ENCODE measurements at regions not wholly inside any gene's neighbourhood (a gene's known extent, or its start where the extent isn't known, plus 50 kb on each side); places are given as distances from the start of the nearest gene placed in this dataset.
A peak's percentile ranks its signal among the peaks of the same experiment; 100 is the strongest.
"Not testable (repeated sequence)": the region's sequence is repeated elsewhere in the genome, so short reads cannot be mapped to it uniquely, and the experiment has no call there.

- H3K9me2 ChIP-seq (ENCODE audit: insufficient read depth); DNase-seq; H3K27me3 ChIP-seq (replicated peaks; ENCODE audit: insufficient read depth); H3K27ac ChIP-seq; H3K4me2 ChIP-seq (ENCODE audit: unreplicated experiment); H4K20me1 ChIP-seq (ENCODE audit: insufficient read depth); H3K36me3 ChIP-seq (ENCODE audit: low read depth); H3K79me2 ChIP-seq (ENCODE audit: insufficient read depth); H3K4me3 ChIP-seq; H2AFZ ChIP-seq; in situ Hi-C loops (cut with MboI); H3K9ac ChIP-seq; H3K9me3 ChIP-seq (ENCODE audit: low read depth): not testable (repeated sequence)
- H3F3A ChIP-seq (ENCODE audit: insufficient read depth) = peaks cover 22% of the 10 kb centered on the region; the same call in 1 of the 2 replicates
- H3K4me1 ChIP-seq (ENCODE audit: insufficient read depth) = peaks cover 29% of the 10 kb centered on the region
- 94 to 96% methylated on average over 5 of the region's 5 CpGs for WGBS, 2 experiments (ENCODE audit: low coverage in 1 of 2, low lambda C conversion rate in 2 of 2, missing lambda C conversion rate in 2 of 2)
Measured at GRCh38 chr20:53863039-53863438, 207.4 kb downstream of the BCAS1 start.

- H3K4me3 ChIP-seq; H3K9me2 ChIP-seq (ENCODE audit: insufficient read depth); H3K9ac ChIP-seq; H4K20me1 ChIP-seq (ENCODE audit: insufficient read depth); H3K27me3 ChIP-seq (replicated peaks; ENCODE audit: insufficient read depth); H3K79me2 ChIP-seq (ENCODE audit: insufficient read depth); DNase-seq; H3K4me2 ChIP-seq (ENCODE audit: unreplicated experiment); H3K9me3 ChIP-seq (ENCODE audit: low read depth); H3K36me3 ChIP-seq (ENCODE audit: low read depth); in situ Hi-C loops (cut with MboI); H2AFZ ChIP-seq; H3K27ac ChIP-seq: not testable (repeated sequence)
- peaks cover 22% of the 10 kb centered on the region; the same call in 1 of the 2 replicates for H3F3A ChIP-seq (ENCODE audit: insufficient read depth)
- H3K4me1 ChIP-seq (ENCODE audit: insufficient read depth) = peaks cover 29% of the 10 kb centered on the region
- WGBS, 2 experiments (ENCODE audit: low coverage in 1 of 2, low lambda C conversion rate in 2 of 2, missing lambda C conversion rate in 2 of 2) = 94 to 100% methylated on average over 4 of the region's 4 CpGs
Measured at GRCh38 chr20:53862490-53862889, 207.9 kb downstream of the BCAS1 start.

- H2AFZ ChIP-seq; H4K20me1 ChIP-seq (ENCODE audit: insufficient read depth); H3K4me3 ChIP-seq; H3K79me2 ChIP-seq (ENCODE audit: insufficient read depth); in situ Hi-C loops (cut with MboI); H3K9me2 ChIP-seq (ENCODE audit: insufficient read depth); DNase-seq; H3K9me3 ChIP-seq (ENCODE audit: low read depth); H3K27me3 ChIP-seq (replicated peaks; ENCODE audit: insufficient read depth); H3K9ac ChIP-seq; H3K36me3 ChIP-seq (ENCODE audit: low read depth); H3K4me2 ChIP-seq (ENCODE audit: unreplicated experiment); H3K27ac ChIP-seq: not testable (repeated sequence)
- Histone ChIP-seq H3K4me1 (ENCODE audit: insufficient read depth) (peaks cover 28% of the 10 kb centered on the region), H3F3A (ENCODE audit: insufficient read depth) (peaks cover 22% of the 10 kb centered on the region; the same call in 1 of the 2 replicates)
- WGBS, 2 experiments (ENCODE audit: low coverage in 1 of 2, low lambda C conversion rate in 2 of 2, missing lambda C conversion rate in 2 of 2) = 95 to 100% methylated on average over 1 of the region's 1 CpG
Measured at GRCh38 chr20:53862136-53862397, 208.3 kb downstream of the BCAS1 start.

- WGBS, 2 experiments (ENCODE audit: low coverage in 1 of 2, low lambda C conversion rate in 2 of 2, missing lambda C conversion rate in 2 of 2) = 38 to 41% methylated on average over 5 of the region's 5 CpGs
- no peaks in the 10 kb centered on the region for H3F3A ChIP-seq (ENCODE audit: insufficient read depth)
- H3K4me3 ChIP-seq = no peak overlapping the region
- H3K9me3 ChIP-seq (ENCODE audit: low read depth) = no peaks in the 10 kb centered on the region
- no peaks in the 10 kb centered on the region for H3K27me3 ChIP-seq (replicated peaks; ENCODE audit: insufficient read depth)
- H3K9me2 ChIP-seq (ENCODE audit: insufficient read depth) = no peaks in the 10 kb centered on the region
- no peaks in the 10 kb centered on the region for H3K36me3 ChIP-seq (ENCODE audit: low read depth)
- H3K27ac ChIP-seq = no peak overlapping the region
- peaks cover 7% of the 10 kb centered on the region for H3K4me1 ChIP-seq (ENCODE audit: insufficient read depth)
- peak overlapping the region; percentile 51 for H2AFZ ChIP-seq
- no peak for TF ChIP-seq EZH2phosphoT487 (IDR thresholded peaks at IDR 0.05; ENCODE audit: insufficient read depth, low read depth)
- no peak for TF ChIP-seq EZH2 (IDR thresholded peaks at IDR 0.05; ENCODE audit: insufficient read depth, poor library complexity, severe bottlenecking)
- no peak overlapping the region for H3K4me2 ChIP-seq (ENCODE audit: unreplicated experiment)
- no peaks in the 10 kb centered on the region for H3K79me2 ChIP-seq (ENCODE audit: insufficient read depth)
- DNase-seq = peak; percentile 39
- H3K9ac ChIP-seq = no peak overlapping the region
- in situ Hi-C loops (cut with MboI) = no loop called here
- no peaks in the 10 kb centered on the region for H4K20me1 ChIP-seq (ENCODE audit: insufficient read depth)
Measured at GRCh38 chr20:53859684-53860083, 210.7 kb downstream of the BCAS1 start.

GRCh38 chr20:53859009-53859408 is 211.4 kb downstream of the BCAS1 start:
- H3K9ac ChIP-seq; H3K4me3 ChIP-seq; H3K27me3 ChIP-seq (replicated peaks; ENCODE audit: insufficient read depth); H3K4me1 ChIP-seq (ENCODE audit: insufficient read depth); H3K4me2 ChIP-seq (ENCODE audit: unreplicated experiment); H3F3A ChIP-seq (ENCODE audit: insufficient read depth); H3K9me3 ChIP-seq (ENCODE audit: low read depth); H4K20me1 ChIP-seq (ENCODE audit: insufficient read depth); H3K27ac ChIP-seq; in situ Hi-C loops (cut with MboI); H3K79me2 ChIP-seq (ENCODE audit: insufficient read depth); H2AFZ ChIP-seq; H3K36me3 ChIP-seq (ENCODE audit: low read depth); DNase-seq; H3K9me2 ChIP-seq (ENCODE audit: insufficient read depth): not testable (repeated sequence)
- WGBS, 2 experiments (ENCODE audit: low coverage in 1 of 2, low lambda C conversion rate in 2 of 2, missing lambda C conversion rate in 2 of 2) = 94 to 98% methylated on average over 5 of the region's 5 CpGs

- H4K20me1 ChIP-seq (ENCODE audit: insufficient read depth); H3K9me3 ChIP-seq (ENCODE audit: low read depth); H3K36me3 ChIP-seq (ENCODE audit: low read depth); DNase-seq; in situ Hi-C loops (cut with MboI); H3K9me2 ChIP-seq (ENCODE audit: insufficient read depth); H3K4me2 ChIP-seq (ENCODE audit: unreplicated experiment); H3K27ac ChIP-seq; H3K27me3 ChIP-seq (replicated peaks; ENCODE audit: insufficient read depth); H2AFZ ChIP-seq; H3K79me2 ChIP-seq (ENCODE audit: insufficient read depth); H3K4me3 ChIP-seq; H3K4me1 ChIP-seq (ENCODE audit: insufficient read depth); H3K9ac ChIP-seq; H3F3A ChIP-seq (ENCODE audit: insufficient read depth): not testable (repeated sequence)
- WGBS, 2 experiments (ENCODE audit: low coverage in 1 of 2, low lambda C conversion rate in 2 of 2, missing lambda C conversion rate in 2 of 2) = 97 to 98% methylated on average over 3 of the region's 3 CpGs
Measured at GRCh38 chr20:53858516-53858915, 211.9 kb downstream of the BCAS1 start.
